ENCODE measurements at regions not wholly inside any gene's neighbourhood (a gene's known extent, or its start where the extent isn't known, plus 50 kb on each side); places are given as distances from the start of the nearest gene placed in this dataset.
A peak's percentile ranks its signal among the peaks of the same experiment; 100 is the strongest.

DNA sequence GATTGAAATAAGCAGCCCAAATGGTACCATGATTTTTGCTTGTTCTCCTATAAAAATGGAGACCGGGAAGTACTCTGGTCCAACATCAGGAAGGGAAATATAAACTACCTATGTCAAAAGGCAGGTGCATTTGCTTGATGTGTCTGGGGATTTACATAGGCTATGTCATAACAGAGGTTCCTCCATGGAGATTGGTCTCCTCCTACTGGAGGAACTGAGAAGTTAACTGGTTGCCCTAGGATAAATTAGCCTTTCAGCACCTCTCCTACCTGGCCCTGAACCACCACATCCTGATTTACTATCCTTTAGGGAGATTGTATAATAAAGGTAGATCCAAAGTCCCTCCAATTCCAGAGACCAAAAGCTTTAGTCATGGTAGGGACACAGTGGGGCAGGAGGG lies 1109.3 kb upstream of the B3GALT2 start:
- H3K9ac ChIP-seq (ENCODE audit: low read length): no peak overlapping the region
- no TSS peak for BruUV-seq (replicated peaks)
- ATAC-seq: peak; percentile 92
- intact Hi-C loops (cut with micrococcal nuclease): loop anchor here (2.0 to 10.0 kb wide), 4 partner anchors 889 to 1821 kb away; no protein-coding TSS in a partner anchor
- no peak overlapping the region for H3K4me2 ChIP-seq (ENCODE audit: low read length)
- H4K20me1 ChIP-seq (ENCODE audit: insufficient read depth): no peaks in the 10 kb centered on the region
- POLR2A ChIA-PET: no interaction called here
- TF ChIP-seq POLR2AphosphoS5 (IDR thresholded peaks at IDR 0.05; ENCODE audit: low read depth, low read length) (no peak), RAD21 (IDR thresholded peaks at IDR 0.05; ENCODE audit: low read depth) (peak; percentile 77)
- TF ChIP-seq, protein P1, sequence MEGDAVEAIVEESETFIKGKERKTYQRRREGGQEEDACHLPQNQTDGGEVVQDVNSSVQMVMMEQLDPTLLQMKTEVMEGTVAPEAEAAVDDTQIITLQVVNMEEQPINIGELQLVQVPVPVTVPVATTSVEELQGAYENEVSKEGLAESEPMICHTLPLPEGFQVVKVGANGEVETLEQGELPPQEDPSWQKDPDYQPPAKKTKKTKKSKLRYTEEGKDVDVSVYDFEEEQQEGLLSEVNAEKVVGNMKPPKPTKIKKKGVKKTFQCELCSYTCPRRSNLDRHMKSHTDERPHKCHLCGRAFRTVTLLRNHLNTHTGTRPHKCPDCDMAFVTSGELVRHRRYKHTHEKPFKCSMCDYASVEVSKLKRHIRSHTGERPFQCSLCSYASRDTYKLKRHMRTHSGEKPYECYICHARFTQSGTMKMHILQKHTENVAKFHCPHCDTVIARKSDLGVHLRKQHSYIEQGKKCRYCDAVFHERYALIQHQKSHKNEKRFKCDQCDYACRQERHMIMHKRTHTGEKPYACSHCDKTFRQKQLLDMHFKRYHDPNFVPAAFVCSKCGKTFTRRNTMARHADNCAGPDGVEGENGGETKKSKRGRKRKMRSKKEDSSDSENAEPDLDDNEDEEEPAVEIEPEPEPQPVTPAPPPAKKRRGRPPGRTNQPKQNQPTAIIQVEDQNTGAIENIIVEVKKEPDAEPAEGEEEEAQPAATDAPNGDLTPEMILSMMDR (IDR thresholded peaks at IDR 0.05 in 2 of 3, conservative IDR thresholded peaks at IDR 0.05 in 1 of 3; ENCODE audit: borderline replicate concordance in 1 of 3, insufficient read depth in 1 of 3, low read depth in 2 of 3, low read length in 2 of 3): peak; percentile 29 to 64 (median 57); a peak in 5 of 6 replicates
- H3K79me2 ChIP-seq (ENCODE audit: insufficient read depth, low read length): no peaks in the 10 kb centered on the region
- DNase-seq (ENCODE audit: low read depth, low spot score): peak; percentile 33
- RAD21 ChIA-PET (ENCODE audit: low non-redundant PET in 1 of 2, low total read pairs in 2 of 2, uncharacterized antibody in 2 of 2, unreplicated experiment in 2 of 2): no interaction called here
- no peak overlapping the region for H3K27ac ChIP-seq (ENCODE audit: low read depth, low read length)
- H3K4me3 ChIP-seq (replicated peaks in 1 of 2; ENCODE audit: low read depth in 1 of 2, low read length in 2 of 2): no peak overlapping the region
- H3K9me3 ChIP-seq (ENCODE audit: control insufficient read depth in 1 of 2, insufficient read depth in 1 of 2, low read depth in 1 of 2, low read length in 2 of 2): no peaks in the 10 kb centered on the region
- no peaks in the 10 kb centered on the region for H3K36me3 ChIP-seq (ENCODE audit: control insufficient read depth in 1 of 2, insufficient read depth in 2 of 2, low read length in 2 of 2)
- peaks cover 0 to 4% of the 10 kb centered on the region in 2 experiments; a peak in 1 of 4 replicates for H3K4me1 ChIP-seq (ENCODE audit: control insufficient read depth in 1 of 2, insufficient read depth in 2 of 2, low read length in 2 of 2)
- H2AFZ ChIP-seq (ENCODE audit: low read depth, low read length, poor library complexity, severe bottlenecking): no peak overlapping the region
- no peaks in the 10 kb centered on the region for H3K27me3 ChIP-seq (ENCODE audit: insufficient read depth, low read length)
- CTCF ChIA-PET: no interaction called here
- no peaks in the 10 kb centered on the region for H3K9me2 ChIP-seq (ENCODE audit: insufficient read depth)

DNA sequence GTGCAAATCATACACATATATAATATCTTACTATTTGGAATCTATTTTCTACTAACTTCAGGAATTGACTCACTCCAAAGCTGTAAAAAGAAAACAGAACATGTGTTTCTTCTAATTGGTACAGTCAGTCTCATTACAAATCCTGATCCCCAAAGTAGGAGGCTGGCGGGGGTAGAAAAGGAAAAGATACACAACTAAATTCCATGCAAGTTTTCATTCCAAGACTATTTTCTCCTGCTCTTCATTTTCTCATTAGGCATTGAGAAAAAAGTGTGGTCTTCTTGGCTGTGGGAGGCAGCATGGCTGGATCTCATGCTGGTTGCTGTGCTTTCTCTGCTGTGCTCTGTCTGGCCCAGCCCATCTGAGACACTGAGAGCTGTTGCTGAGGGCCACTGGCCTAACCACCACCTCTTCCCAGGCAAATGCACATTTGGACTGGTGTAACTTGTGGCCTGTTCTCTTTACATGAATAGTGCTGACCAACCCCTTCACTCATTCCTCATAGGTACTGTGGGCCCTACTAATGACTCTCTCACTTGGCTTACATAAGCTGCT lies 1107.5 kb upstream of the B3GALT2 start:
- no peak overlapping the region for H3K4me2 ChIP-seq (ENCODE audit: low read length)
- no peak for ATAC-seq
- CTCF ChIA-PET: no interaction called here

More for the DNA sequence above, 1107.5 kb upstream of the B3GALT2 start:
- Histone ChIP-seq H3K79me2 (ENCODE audit: insufficient read depth, low read length) (no peaks in the 10 kb centered on the region), H4K20me1 (ENCODE audit: insufficient read depth) (no peaks in the 10 kb centered on the region), H3K4me1 (ENCODE audit: control insufficient read depth in 1 of 2, insufficient read depth in 2 of 2, low read length in 2 of 2) (no peaks in the 10 kb centered on the region), H3K27me3 (ENCODE audit: insufficient read depth, low read length) (no peaks in the 10 kb centered on the region), H3K27ac (ENCODE audit: low read depth, low read length) (no peak overlapping the region), H3K9me3 (ENCODE audit: control insufficient read depth in 1 of 2, insufficient read depth in 1 of 2, low read depth in 1 of 2, low read length in 2 of 2) (no peaks in the 10 kb centered on the region), H2AFZ (ENCODE audit: low read depth, low read length, poor library complexity, severe bottlenecking) (no peak overlapping the region), H3K36me3 (ENCODE audit: control insufficient read depth in 1 of 2, insufficient read depth in 2 of 2, low read length in 2 of 2) (no peaks in the 10 kb centered on the region), H3K4me3 (replicated peaks in 1 of 2; ENCODE audit: low read depth in 1 of 2, low read length in 2 of 2) (no peak overlapping the region), H3K9ac (ENCODE audit: low read length) (no peak overlapping the region), H3K9me2 (ENCODE audit: insufficient read depth) (no peaks in the 10 kb centered on the region)
- ChIA-PET POLR2A (no interaction called here), RAD21 (ENCODE audit: low non-redundant PET in 1 of 2, low total read pairs in 2 of 2, uncharacterized antibody in 2 of 2, unreplicated experiment in 2 of 2) (no interaction called here)
- TF ChIP-seq ELF1 (IDR thresholded peaks at IDR 0.05; ENCODE audit: borderline replicate concordance, low read depth) (no peak), ZNF274 (IDR thresholded peaks at IDR 0.05; ENCODE audit: low read depth, low read length) (no peak), POLR2AphosphoS5 (IDR thresholded peaks at IDR 0.05; ENCODE audit: low read depth, low read length) (no peak)
- intact Hi-C loops (cut with micrococcal nuclease): loop anchor here (2.0 to 10.0 kb wide), 3 partner anchors 887 to 1819 kb away; no protein-coding TSS in a partner anchor
- no peak for DNase-seq (ENCODE audit: low read depth, low spot score)
- no TSS peak for BruUV-seq (replicated peaks)

Measured in HCT116 (cell line).